DMS79 (cell line): ENCODE measurements at regions not wholly inside any gene's neighbourhood (a gene's known extent, or its start where the extent isn't known, plus 50 kb on each side); places are given as distances from the start of the nearest gene placed in this dataset.
"Not testable (repeated sequence)": the region's sequence is repeated elsewhere in the genome, so short reads cannot be mapped to it uniquely, and the experiment has no call there.

Source experiments
- DNase-seq: peaks from one replicate; lab custom pipeline; 2025; lab: John Stamatoyannopoulos, UW

- no peak for DNase-seq
These were observed 188.1 kb downstream of the TMEM167A start for GRCh38 chr5:82889088-82889487.

GRCh38 chr5:82886911-82887310, 190.3 kb downstream of the TMEM167A start:
- no peak for DNase-seq

GRCh38 chr5:82885627-82886389, 191.4 kb downstream of the TMEM167A start:
- DNase-seq, result no peak

- DNase-seq, result no peak
These were observed 192.2 kb downstream of the TMEM167A start for GRCh38 chr5:82884821-82885471.

- no peak for DNase-seq
These were observed 194.9 kb downstream of the TMEM167A start for GRCh38 chr5:82882316-82882715.

- no peak for DNase-seq
These were observed 195.5 kb downstream of the TMEM167A start for GRCh38 chr5:82881571-82882174.

- DNase-seq, result no peak
These were observed 198.1 kb downstream of the TMEM167A start for GRCh38 chr5:82879089-82879488.

- DNase-seq, result no peak
These were observed 203.7 kb downstream of the TMEM167A start for GRCh38 chr5:82873452-82873851.

GRCh38 chr5:82872321-82873288, 204.6 kb downstream of the TMEM167A start:
- not testable (repeated sequence) for DNase-seq

- DNase-seq, result no peak
These were observed 211.6 kb downstream of the TMEM167A start for GRCh38 chr5:82865625-82866024.

- no peak for DNase-seq
These were observed 213.9 kb downstream of the TMEM167A start for GRCh38 chr5:82863266-82863665.

GRCh38 chr5:82862711-82863110, 214.5 kb downstream of the TMEM167A start:
- DNase-seq, result no peak

- no peak for DNase-seq
These were observed 214.9 kb downstream of the TMEM167A start for GRCh38 chr5:82862261-82862660.

GRCh38 chr5:82861701-82862100, 215.5 kb downstream of the TMEM167A start:
- DNase-seq, result no peak

- no peak for DNase-seq
These were observed 217.6 kb downstream of the TMEM167A start for GRCh38 chr5:82859451-82860140.

GRCh38 chr5:82858151-82859025, 218.8 kb downstream of the TMEM167A start:
- DNase-seq, result no peak

GRCh38 chr5:82855893-82856550, 221.2 kb downstream of the TMEM167A start:
- no peak for DNase-seq

- no peak for DNase-seq
These were observed 222.2 kb downstream of the TMEM167A start for GRCh38 chr5:82854956-82855355.

- DNase-seq, result no peak
These were observed 225.7 kb downstream of the TMEM167A start for GRCh38 chr5:82851471-82851870.

- no peak for DNase-seq
These were observed 226.8 kb downstream of the TMEM167A start for GRCh38 chr5:82850393-82850792.
